A549 (cell line): ENCODE measurements at regions not wholly inside any gene's neighbourhood (a gene's known extent, or its start where the extent isn't known, plus 50 kb on each side); places are given as distances from the start of the nearest gene placed in this dataset.

Source experiments
- ATAC-seq, 2 experiments: fragments of 200-7000 bp in 1 of 2; fragments of >200 bp in 1 of 2; cut with Nextera tagmentation in 1 of 2; cut with Tn5 transposase in 1 of 2; 3 replicates each; pipeline versions ENCODE4 v1.8.0 to v1.9.1; 2018 to 2020; ENCODE audit warnings: mild to moderate bottlenecking in 1 of 2, moderate library complexity in 1 of 2
- CTCF ChIA-PET: fragments of 300-600 bp; sonication (Branson Sonifier 250); formaldehyde crosslinking; extraction: SDS; loops from one replicate; lab custom pipeline; 2021; ENCODE audit warnings: antibody characterized with exemption, inconsistent platforms; lab: Yijun Ruan, JAX
- POLR2A ChIA-PET: fragments of 350-600 bp; formaldehyde crosslinking; extraction: SDS; loops from one replicate; lab custom pipeline; 2021; ENCODE audit warnings: antibody characterized with exemption, inconsistent platforms; lab: Yijun Ruan, JAX
- DNase-seq, 2 experiments: peaks; one replicate each; pipeline versions ENCODE4 v3.0.0 to v3.0.0-alpha.2; 2011 to 2016; ENCODE audit warnings: low read depth in 1 of 2, low spot score in 1 of 2
- FAIRE-seq: peaks from 2 replicates; lab custom pipeline; 2011; peaks lifted over from hg19 to GRCh38; lab: Jason Lieb, UNC
- H3K27ac ChIP-seq, 2 experiments: fragments of >200 bp; sonication (Bioruptor Twin); formaldehyde crosslinking; 3 replicates each; pipeline ENCODE4 v1.5.1; 2016 to 2017
- H3K4me1 ChIP-seq: fragments of >200 bp; sonication (Bioruptor Twin); formaldehyde crosslinking; 3 replicates; pipeline ENCODE4 v1.6.1; 2016
- H3K4me2 ChIP-seq: fragments of >200 bp; sonication (Bioruptor Twin); formaldehyde crosslinking; 3 replicates; pipeline ENCODE4 v1.6.1; 2016
- H3K4me3 ChIP-seq: fragments of >200 bp; sonication (Bioruptor Twin); formaldehyde crosslinking; 3 replicates; pipeline ENCODE4 v1.5.1; 2016
- H3K9me3 ChIP-seq: fragments of >200 bp; sonication (Bioruptor Twin); formaldehyde crosslinking; 3 replicates; pipeline ENCODE4 v1.6.1; 2016
- ATOH8 ChIP-seq: fragments of 250-450 bp; sonication (Bioruptor Pico); IDR thresholded peaks from 2 replicates; pipeline ENCODE4 v1.5.0; 2020; ENCODE audit warnings: low read depth, mild to moderate bottlenecking, moderate library complexity
- BCL3 ChIP-seq: fragments of >200 bp; sonication (Bioruptor Twin); formaldehyde crosslinking; IDR thresholded peaks from 3 replicates; pipeline ENCODE4 v1.6.1; 2016
- BHLHE40 ChIP-seq: IDR thresholded peaks from 2 replicates; pipeline ENCODE4 v1.6.1; 2012; ENCODE audit warnings: low read depth, low read length, inconsistent platforms
- CBX2 ChIP-seq: fragments of 200-600 bp; sonication (generic); IDR thresholded peaks from 2 replicates; pipeline ENCODE4 v1.6.1; 2016; ENCODE audit warnings: low read depth, mild to moderate bottlenecking, borderline replicate concordance
- CBX8 ChIP-seq: fragments of 200-600 bp; sonication (generic); IDR thresholded peaks from 2 replicates; pipeline ENCODE4 v1.6.1; 2016
- CEBPB ChIP-seq, 2 experiments: fragments of >200 bp in 1 of 2; sonication (Bioruptor Twin) in 1 of 2; formaldehyde crosslinking in 1 of 2; IDR thresholded peaks; 2 replicates each; pipeline ENCODE4 v1.6.1; 2012 to 2016
- CHD4 ChIP-seq: fragments of 200-600 bp; sonication (generic); IDR thresholded peaks from 2 replicates; pipeline ENCODE4 v1.6.1; 2016; ENCODE audit warnings: antibody characterized with exemption, mild to moderate bottlenecking, borderline replicate concordance
- E2F6 ChIP-seq: IDR thresholded peaks from 2 replicates; pipeline ENCODE4 v1.6.1; 2012; ENCODE audit warnings: low read depth, borderline replicate concordance
- EHF ChIP-seq: fragments of 250-450 bp; sonication (Bioruptor Pico); IDR thresholded peaks from 2 replicates; pipeline ENCODE4 v1.5.0; 2020; ENCODE audit warnings: mild to moderate bottlenecking
- EP300 ChIP-seq, 2 experiments: fragments of >200 bp; sonication (Bioruptor Twin); formaldehyde crosslinking; IDR thresholded peaks; 2 replicates in 1 of 2; 3 replicates in 1 of 2; pipeline ENCODE4 v1.6.1; 2016 to 2017
- ESRRA ChIP-seq: fragments of 150-350 bp; IDR thresholded peaks from 2 replicates; pipeline ENCODE4 v1.6.1; 2014; ENCODE audit warnings: mild to moderate bottlenecking, low read length, borderline replicate concordance
- FOSB ChIP-seq: fragments of 250-450 bp; sonication (Bioruptor Pico); IDR thresholded peaks from 2 replicates; pipeline ENCODE4 v1.5.0; 2020; ENCODE audit warnings: mild to moderate bottlenecking, moderate library complexity
- GATA3 ChIP-seq: IDR thresholded peaks from 2 replicates; pipeline ENCODE4 v1.6.1; 2012; ENCODE audit warnings: borderline replicate concordance
- HDAC2 ChIP-seq: fragments of 200-600 bp; sonication (generic); IDR thresholded peaks from 2 replicates; pipeline ENCODE4 v1.6.1; 2016
- HOXA7 ChIP-seq: fragments of 250-450 bp; sonication (Bioruptor Pico); IDR thresholded peaks from 2 replicates; pipeline ENCODE4 v1.5.0; 2020; ENCODE audit warnings: mild to moderate bottlenecking, moderate library complexity
- JUNB ChIP-seq: fragments of >200 bp; sonication (Bioruptor Twin); formaldehyde crosslinking; IDR thresholded peaks from 2 replicates; pipeline ENCODE4 v1.6.1; 2016
- KDM5A ChIP-seq: fragments of 200-600 bp; sonication (generic); IDR thresholded peaks from 2 replicates; pipeline ENCODE4 v1.6.1; 2016; ENCODE audit warnings: antibody characterized with exemption, mild to moderate bottlenecking
- MYC ChIP-seq: IDR thresholded peaks from 2 replicates; pipeline ENCODE4 v1.6.1; 2012; ENCODE audit warnings: mild to moderate bottlenecking, inconsistent platforms, low read length, improper control_type of control experiment, borderline replicate concordance
- NPAS2 ChIP-seq: fragments of 250-450 bp; sonication (Bioruptor Pico); IDR thresholded peaks from 2 replicates; pipeline ENCODE4 v1.8.0; 2022; ENCODE audit warnings: mild to moderate bottlenecking, moderate library complexity, borderline replicate concordance
- NR3C1 ChIP-seq: fragments of >200 bp; sonication (Bioruptor Twin); formaldehyde crosslinking; IDR thresholded peaks from 3 replicates; pipeline ENCODE4 v1.6.1; 2017
- POLR2AphosphoS2 ChIP-seq: conservative IDR thresholded peaks from 2 replicates; pipeline ENCODE4 v1.6.1; 2012; ENCODE audit warnings: low read length, improper control_type of control experiment, inconsistent platforms
- RARB ChIP-seq: fragments of 250-450 bp; sonication (Bioruptor Pico); IDR thresholded peaks from 2 replicates; pipeline ENCODE4 v1.8.0; 2021; ENCODE audit warnings: mild to moderate bottlenecking, moderate library complexity
- REST ChIP-seq: fragments of 200-600 bp; sonication (generic); IDR thresholded peaks from 2 replicates; pipeline ENCODE4 v1.6.1; 2016; ENCODE audit warnings: antibody characterized with exemption, mild to moderate bottlenecking, moderate library complexity
- TP53 ChIP-seq: fragments of 250-450 bp; sonication (Bioruptor Pico); IDR thresholded peaks from 2 replicates; pipeline ENCODE4 v1.5.0; 2021; ENCODE audit warnings: mild to moderate bottlenecking, moderate library complexity
- USF2 ChIP-seq: fragments of 450-650 bp; IDR thresholded peaks from 2 replicates; pipeline ENCODE4 v1.6.1; 2014; ENCODE audit warnings: antibody characterized with exemption
- ZC3H11A ChIP-seq: fragments of 450-650 bp; IDR thresholded peaks from 2 replicates; pipeline ENCODE4 v1.6.1; 2014; ENCODE audit warnings: antibody characterized with exemption, mild to moderate bottlenecking
- ZNF302 ChIP-seq: fragments of 250-450 bp; sonication (Bioruptor Pico); IDR thresholded peaks from 2 replicates; pipeline ENCODE4 v1.9.0; 2021; ENCODE audit warnings: inconsistent platforms, mild to moderate bottlenecking, moderate library complexity
- WGBS: methylation state at CpG from one replicate; pipeline ENCODE4 v1.1.6; 2017; ENCODE audit errors: missing lambda C conversion rate; 5-methylcytosine and 5-hydroxymethylcytosine counted together

GRCh38 chr5:112475747-112476365, 56.8 kb upstream of the EPB41L4A start:
- 3% methylated on average over 3 of the region's 3 CpGs for WGBS
- ChIA-PET POLR2A (no interaction called here), CTCF (no interaction called here)
- peaks cover 3% of the 10 kb centered on the region; the same call in 1 of the 3 replicates for H3K4me1 ChIP-seq
- no peak for TF ChIP-seq ATOH8 (CRISPR knock-in tag)
- TF ChIP-seq CEBPB (IDR thresholded peaks at IDR 0.05) = no peak
- TF ChIP-seq FOSB (CRISPR knock-in tag) = no peak
- no peak for TF ChIP-seq E2F6
- TF ChIP-seq REST = no peak
- TF ChIP-seq JUNB = no peak
- TF ChIP-seq HOXA7 (CRISPR knock-in tag) = no peak
- no peak for TF ChIP-seq CHD4
- no peak for TF ChIP-seq TP53 (CRISPR knock-in tag)
- TF ChIP-seq ZC3H11A = no peak
- no peak for TF ChIP-seq EP300 (IDR thresholded peaks at IDR 0.05)
- no peak for TF ChIP-seq CBX2
- DNase-seq (no peak), ATAC-seq (no peak), FAIRE-seq (no peak)
- H3K4me2 ChIP-seq = no peak overlapping the region
- H3K9me3 ChIP-seq = no peaks in the 10 kb centered on the region
- no peak overlapping the region for H3K4me3 ChIP-seq
- no peak overlapping the region for H3K27ac ChIP-seq

GRCh38 chr5:112479418-112479817, 60.3 kb upstream of the EPB41L4A start:
- WGBS = 25% methylated on average over 1 of the region's 1 CpG
- TF ChIP-seq USF2 (no peak), JUNB (no peak), ATOH8 (CRISPR knock-in tag) (no peak), NPAS2 (CRISPR knock-in tag) (no peak), POLR2AphosphoS2 (no peak), HDAC2 (no peak), BCL3 (no peak), MYC (no peak), ESRRA (no peak), GATA3 (no peak), RARB (CRISPR knock-in tag) (no peak), NR3C1 (no peak), EHF (CRISPR knock-in tag) (no peak), ZNF302 (CRISPR knock-in tag) (no peak), KDM5A (no peak), BHLHE40 (no peak), CBX8 (no peak), TP53 (CRISPR knock-in tag) (no peak)
- TF ChIP-seq, all 56 proteins: peak for 0
- Histone ChIP-seq H3K4me2 (no peak overlapping the region), H3K4me3 (no peak overlapping the region), H3K4me1 (peaks cover 3% of the 10 kb centered on the region; the same call in 1 of the 3 replicates), H3K9me3 (peaks cover 9% of the 10 kb centered on the region; the same call in 2 of the 3 replicates), H3K27ac (peak overlapping the region in 1 of 2 experiments; percentile 45; a peak in 1 of 6 replicates)
- POLR2A ChIA-PET = interaction anchor here (0.6 kb wide), 1 partner anchor 89 kb away, joined by 3 read pairs; no protein-coding TSS in a partner anchor
- no peak for DNase-seq
- FAIRE-seq = no peak
- CTCF ChIA-PET = no interaction called here
- ATAC-seq = no peak
